Peyer's patch (tissue), 4 donors: ENCODE measurements at regions not wholly inside any gene's neighbourhood (a gene's known extent, or its start where the extent isn't known, plus 50 kb on each side); places are given as distances from the start of the nearest gene placed in this dataset.

ENCODE experiments used
- POLR2A ChIP-seq, 2 donors: fragments of 450-650 bp; IDR thresholded peaks; one replicate each; pipeline ENCODE4 v1.5.1; 2017; ENCODE audit warnings: antibody characterized with exemption in 2 of 2, mild to moderate bottlenecking in 2 of 2, moderate library complexity in 2 of 2
- TF ChIP-seq, protein P1 (sequence below), 6 experiments: fragments of 450-650 bp in 4 of 6; fragments of 200-600 bp in 2 of 6; sonication (generic) in 1 of 6; IDR thresholded peaks; one replicate each; pipeline ENCODE4 v1.5.1; 2017 to 2019; ENCODE audit warnings: antibody characterized with exemption in 6 of 6, mild to moderate bottlenecking in 3 of 6, moderate library complexity in 1 of 6

DNA sequence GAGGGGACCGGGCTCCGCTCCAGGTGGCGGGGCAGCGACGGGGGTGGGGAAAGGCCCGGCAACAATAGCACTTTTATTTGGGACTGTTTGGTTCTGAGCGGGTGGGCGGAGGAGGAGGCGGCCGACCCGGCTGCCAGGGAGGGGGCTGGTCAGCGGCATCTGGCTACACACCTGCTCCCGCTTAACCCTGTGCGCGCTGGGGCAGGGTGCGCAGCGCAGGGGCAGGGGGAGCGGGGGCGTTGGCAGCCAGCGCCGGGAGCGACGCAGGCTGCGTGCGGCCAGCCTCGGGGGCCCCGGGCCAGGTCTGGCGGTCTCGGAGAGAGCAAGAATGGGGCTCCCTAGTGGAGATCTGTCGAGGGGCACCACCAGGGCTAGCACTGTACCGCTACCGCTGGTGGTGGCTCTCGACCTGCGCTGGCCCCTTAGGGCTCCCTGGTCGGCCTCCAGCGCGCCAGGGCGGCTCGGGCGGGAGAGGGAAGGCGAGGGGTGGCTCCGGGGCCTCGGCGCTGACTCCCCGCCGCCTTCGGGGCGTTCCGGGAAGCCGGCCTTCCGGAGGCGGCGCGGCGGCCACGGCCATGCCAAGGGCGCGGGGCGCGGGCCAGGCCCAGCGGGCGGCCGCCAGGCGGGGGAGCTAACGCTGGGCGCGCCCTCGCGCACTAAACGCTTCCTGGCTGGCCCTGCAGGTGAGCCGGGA, 92.4 kb downstream of the NCR2 start:
- TF ChIP-seq, protein P1, sequence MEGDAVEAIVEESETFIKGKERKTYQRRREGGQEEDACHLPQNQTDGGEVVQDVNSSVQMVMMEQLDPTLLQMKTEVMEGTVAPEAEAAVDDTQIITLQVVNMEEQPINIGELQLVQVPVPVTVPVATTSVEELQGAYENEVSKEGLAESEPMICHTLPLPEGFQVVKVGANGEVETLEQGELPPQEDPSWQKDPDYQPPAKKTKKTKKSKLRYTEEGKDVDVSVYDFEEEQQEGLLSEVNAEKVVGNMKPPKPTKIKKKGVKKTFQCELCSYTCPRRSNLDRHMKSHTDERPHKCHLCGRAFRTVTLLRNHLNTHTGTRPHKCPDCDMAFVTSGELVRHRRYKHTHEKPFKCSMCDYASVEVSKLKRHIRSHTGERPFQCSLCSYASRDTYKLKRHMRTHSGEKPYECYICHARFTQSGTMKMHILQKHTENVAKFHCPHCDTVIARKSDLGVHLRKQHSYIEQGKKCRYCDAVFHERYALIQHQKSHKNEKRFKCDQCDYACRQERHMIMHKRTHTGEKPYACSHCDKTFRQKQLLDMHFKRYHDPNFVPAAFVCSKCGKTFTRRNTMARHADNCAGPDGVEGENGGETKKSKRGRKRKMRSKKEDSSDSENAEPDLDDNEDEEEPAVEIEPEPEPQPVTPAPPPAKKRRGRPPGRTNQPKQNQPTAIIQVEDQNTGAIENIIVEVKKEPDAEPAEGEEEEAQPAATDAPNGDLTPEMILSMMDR (IDR thresholded peaks at IDR 0.05) = peak in 4 of 6 experiments; percentile 29 to 57 (median 48)
- no peak for TF ChIP-seq POLR2A (IDR thresholded peaks at IDR 0.05)
